Retinal pigment epithelial cell (primary cell): ENCODE measurements at regions not wholly inside any gene's neighbourhood (a gene's known extent, or its start where the extent isn't known, plus 50 kb on each side); places are given as distances from the start of the nearest gene placed in this dataset.

ENCODE experiments used
- DNase-seq: peaks from one replicate; pipeline ENCODE4 v3.0.0-alpha.2; 2010; ENCODE audit warnings: low read depth
- H3K4me3 ChIP-seq: 2 replicates; pipeline ENCODE4 v1.5.1; 2011; ENCODE audit warnings: mild to moderate bottlenecking, low read length, control low read depth, moderate library complexity
- TF ChIP-seq, protein P1 (sequence below): conservative IDR thresholded peaks from 2 replicates; pipeline ENCODE4 v1.5.1; 2011; ENCODE audit warnings: low read depth, low read length, control low read depth, inconsistent platforms

DNA sequence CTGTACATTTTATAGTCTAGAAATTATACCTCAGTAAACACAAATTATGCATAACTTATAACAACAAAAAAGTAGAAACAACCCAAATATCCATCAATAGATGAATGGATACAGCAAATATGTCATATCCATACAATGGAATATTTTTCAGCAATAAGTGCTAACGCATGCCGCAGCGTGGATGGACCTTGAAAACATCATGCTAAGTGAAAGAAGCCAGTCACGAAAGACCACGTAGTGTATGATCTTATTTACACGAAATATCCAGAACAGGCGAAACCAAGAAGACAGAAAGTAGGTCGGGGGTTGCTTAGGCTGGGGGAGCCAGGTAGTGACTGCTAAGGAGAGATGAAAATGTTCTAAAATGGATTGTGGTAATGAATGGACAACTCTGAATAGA is 167.1 kb upstream of the MYCN start:
- no peak overlapping the region for H3K4me3 ChIP-seq
- no peak for DNase-seq
- TF ChIP-seq, protein P1, sequence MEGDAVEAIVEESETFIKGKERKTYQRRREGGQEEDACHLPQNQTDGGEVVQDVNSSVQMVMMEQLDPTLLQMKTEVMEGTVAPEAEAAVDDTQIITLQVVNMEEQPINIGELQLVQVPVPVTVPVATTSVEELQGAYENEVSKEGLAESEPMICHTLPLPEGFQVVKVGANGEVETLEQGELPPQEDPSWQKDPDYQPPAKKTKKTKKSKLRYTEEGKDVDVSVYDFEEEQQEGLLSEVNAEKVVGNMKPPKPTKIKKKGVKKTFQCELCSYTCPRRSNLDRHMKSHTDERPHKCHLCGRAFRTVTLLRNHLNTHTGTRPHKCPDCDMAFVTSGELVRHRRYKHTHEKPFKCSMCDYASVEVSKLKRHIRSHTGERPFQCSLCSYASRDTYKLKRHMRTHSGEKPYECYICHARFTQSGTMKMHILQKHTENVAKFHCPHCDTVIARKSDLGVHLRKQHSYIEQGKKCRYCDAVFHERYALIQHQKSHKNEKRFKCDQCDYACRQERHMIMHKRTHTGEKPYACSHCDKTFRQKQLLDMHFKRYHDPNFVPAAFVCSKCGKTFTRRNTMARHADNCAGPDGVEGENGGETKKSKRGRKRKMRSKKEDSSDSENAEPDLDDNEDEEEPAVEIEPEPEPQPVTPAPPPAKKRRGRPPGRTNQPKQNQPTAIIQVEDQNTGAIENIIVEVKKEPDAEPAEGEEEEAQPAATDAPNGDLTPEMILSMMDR, result no peak

GRCh38 chr2:15773846-15774245 is 166.5 kb upstream of the MYCN start:
- DNase-seq, result no peak
- no peak overlapping the region for H3K4me3 ChIP-seq
- TF ChIP-seq, protein P1, result no peak

GRCh38 chr2:15775753-15776628 is 164.4 kb upstream of the MYCN start:
- no peak overlapping the region for H3K4me3 ChIP-seq
- no peak for DNase-seq
- TF ChIP-seq, protein P1, result no peak

DNA sequence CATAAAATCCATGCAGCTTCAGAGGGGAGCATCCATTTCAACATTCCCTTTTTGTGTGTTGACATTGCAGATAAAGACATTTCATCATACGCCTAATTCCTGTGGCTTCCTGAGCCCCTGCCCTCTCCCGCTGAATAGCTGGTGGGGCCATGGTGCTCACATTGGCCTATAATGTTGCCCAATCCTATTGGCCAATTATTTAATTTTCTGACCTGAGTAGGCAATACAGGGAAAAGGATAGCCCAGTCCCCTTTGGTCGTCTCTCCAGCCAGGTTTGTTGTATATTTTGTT is 163.8 kb upstream of the MYCN start:
- TF ChIP-seq, protein P1, result no peak
- H3K4me3 ChIP-seq, result no peak overlapping the region
- no peak for DNase-seq

DNA sequence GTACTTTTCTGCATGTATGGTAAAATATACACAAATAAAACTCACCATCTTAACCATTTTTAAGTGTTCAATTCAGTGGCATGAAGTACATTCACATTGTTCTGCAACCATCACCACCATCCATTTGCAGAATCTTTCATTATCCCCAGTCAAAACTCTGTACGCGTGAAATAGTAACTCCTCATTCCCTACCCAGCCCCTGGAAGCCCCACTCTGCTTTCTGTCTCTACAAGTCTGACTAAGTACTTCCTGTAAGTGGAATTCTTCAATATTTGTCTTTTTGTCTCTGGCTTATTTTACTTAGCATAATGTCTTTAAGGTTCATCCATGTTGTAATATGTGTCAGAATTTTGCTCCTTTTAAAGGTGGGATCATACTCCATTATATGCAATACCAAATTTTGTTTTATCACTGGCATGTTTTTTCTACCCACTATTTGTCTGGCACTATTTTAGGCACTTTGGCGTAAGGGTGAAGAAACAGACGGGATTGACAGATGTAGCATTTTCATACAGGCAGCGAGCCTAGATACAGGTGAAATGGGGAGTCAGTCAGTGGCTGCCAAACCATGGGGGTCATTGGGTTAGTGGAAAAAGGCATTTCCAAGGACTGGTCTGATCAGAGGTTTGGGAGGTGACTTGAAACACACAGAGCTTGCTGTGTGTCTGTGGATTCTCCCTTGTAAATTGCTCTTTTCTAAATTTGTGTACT is 163.2 kb upstream of the MYCN start:
- H3K4me3 ChIP-seq, result no peak overlapping the region
- TF ChIP-seq, protein P1, result no peak
- DNase-seq, result no peak

DNA sequence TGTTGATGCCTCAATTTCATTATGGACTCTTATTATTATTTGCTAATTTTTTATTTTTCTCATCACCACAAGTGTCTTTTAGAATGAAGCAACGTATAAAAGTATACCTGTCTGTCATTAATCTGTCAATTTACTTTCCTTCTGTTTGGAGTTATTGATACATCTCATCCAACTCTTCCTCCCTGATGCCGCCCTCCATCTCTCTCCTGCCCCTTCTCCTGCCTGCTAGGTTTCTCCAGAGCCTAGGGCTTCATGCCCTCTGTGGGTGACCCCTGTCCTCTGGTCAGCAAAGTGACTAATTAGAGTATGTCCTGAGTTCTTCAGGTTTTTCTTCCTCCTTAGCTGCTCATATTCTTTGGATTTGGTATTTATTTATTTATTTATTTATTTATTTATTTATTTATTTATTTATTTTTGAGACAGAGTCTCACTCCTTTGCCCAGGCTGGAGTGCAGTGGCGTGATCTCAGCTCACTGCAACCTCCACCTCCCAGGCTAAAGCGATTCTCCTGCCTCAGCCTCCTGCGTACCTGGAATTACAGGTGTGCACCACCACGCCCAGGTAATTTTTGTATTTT is 162.5 kb upstream of the MYCN start:
- no peak overlapping the region for H3K4me3 ChIP-seq
- DNase-seq, result no peak
- TF ChIP-seq, protein P1, result no peak
